ENCODE measurements at regions not wholly inside any gene's neighbourhood (a gene's known extent, or its start where the extent isn't known, plus 50 kb on each side); places are given as distances from the start of the nearest gene placed in this dataset.

GRCh38 chr2:164427111-164427510, 194.2 kb downstream of the GRB14 start:
- Histone ChIP-seq H3K9ac (no peak overlapping the region), H3F3A (ENCODE audit: low read depth) (peaks cover 11% of the 10 kb centered on the region), H3K4me2 (no peak overlapping the region), H3K79me2 (ENCODE audit: low read depth) (no peaks in the 10 kb centered on the region), H2AFZ (replicated peaks) (peak overlapping the region; percentile 35), H3K4me1 (peaks cover 51% of the 10 kb centered on the region), H3K36me3 (no peaks in the 10 kb centered on the region), H3K4me3 (no peak overlapping the region), H3K27me3 (no peaks in the 10 kb centered on the region), H3K27ac (no peak overlapping the region), H3K9me3 (ENCODE audit: low read depth) (no peaks in the 10 kb centered on the region), H4K20me1 (ENCODE audit: low read depth) (no peaks in the 10 kb centered on the region)
- peaks cover 29% of the 10 kb centered on the region for H3K4me1 Mint-ChIP-seq
- no peak overlapping the region for H3K27ac Mint-ChIP-seq
- no peaks in the 10 kb centered on the region for H3K9me3 Mint-ChIP-seq
- no peaks in the 10 kb centered on the region for H3K36me3 Mint-ChIP-seq
- no peak for TF ChIP-seq CTCF (IDR thresholded peaks at IDR 0.05)
- no peak for TF ChIP-seq EZH2 (IDR thresholded peaks at IDR 0.05)
- no peak for TF ChIP-seq EZH2phosphoT487 (IDR thresholded peaks at IDR 0.05)
- DNase-seq (ENCODE audit: low spot score): no peak
- no peak overlapping the region for H3K4me3 Mint-ChIP-seq
- no peaks in the 10 kb centered on the region for H3K27me3 Mint-ChIP-seq (ENCODE audit: insufficient read depth, low read depth)

GRCh38 chr2:164420787-164421186, 200.5 kb downstream of the GRB14 start:
- no peak overlapping the region for H3K4me2 ChIP-seq
- Mint-ChIP-seq H3K27me3 (ENCODE audit: insufficient read depth, low read depth) (peaks cover 3% of the 10 kb centered on the region), H3K4me3 (no peak overlapping the region), H3K9me3 (no peaks in the 10 kb centered on the region), H3K27ac (no peak overlapping the region), H3K36me3 (no peaks in the 10 kb centered on the region), H3K4me1 (peaks cover 11% of the 10 kb centered on the region)
- H3K27me3 ChIP-seq: no peaks in the 10 kb centered on the region
- H3K36me3 ChIP-seq: no peaks in the 10 kb centered on the region
- peaks cover 10% of the 10 kb centered on the region for H3F3A ChIP-seq (ENCODE audit: low read depth)
- no peak overlapping the region for H3K9ac ChIP-seq
- H3K79me2 ChIP-seq (ENCODE audit: low read depth): no peaks in the 10 kb centered on the region
- peaks cover 20% of the 10 kb centered on the region for H3K4me1 ChIP-seq
- H3K27ac ChIP-seq: no peak overlapping the region
- no peaks in the 10 kb centered on the region for H4K20me1 ChIP-seq (ENCODE audit: low read depth)
- H3K9me3 ChIP-seq (ENCODE audit: low read depth): no peaks in the 10 kb centered on the region
- no peak for TF ChIP-seq EZH2phosphoT487 (IDR thresholded peaks at IDR 0.05)
- TF ChIP-seq EZH2 (IDR thresholded peaks at IDR 0.05): no peak
- no peak for TF ChIP-seq CTCF (IDR thresholded peaks at IDR 0.05)
- H2AFZ ChIP-seq (replicated peaks): peak overlapping the region; percentile 18
- DNase-seq (ENCODE audit: low spot score): no peak
- no peak overlapping the region for H3K4me3 ChIP-seq

DNA sequence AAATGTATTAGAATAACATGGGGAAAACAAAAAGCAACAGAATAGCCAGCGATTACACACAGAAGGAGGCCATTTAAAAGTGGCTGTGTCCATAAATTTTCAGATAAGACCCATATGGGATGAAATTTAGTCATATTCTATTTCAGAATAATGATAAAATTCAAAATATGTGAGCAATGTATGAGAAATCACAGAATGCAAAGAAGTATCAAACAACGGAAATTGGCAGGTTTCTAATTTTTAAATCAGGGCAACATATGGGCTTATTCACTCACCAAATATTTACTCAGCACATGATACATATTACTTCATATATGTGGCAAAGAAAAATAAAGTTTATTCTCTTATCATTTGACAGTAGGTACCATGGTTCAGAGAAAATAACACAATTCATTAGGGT, 208.5 kb downstream of the GRB14 start:
- H3K4me3 Mint-ChIP-seq: no peak overlapping the region
- peaks cover 2% of the 10 kb centered on the region for H3K27me3 Mint-ChIP-seq (ENCODE audit: insufficient read depth, low read depth)
- Histone ChIP-seq H3K79me2 (ENCODE audit: low read depth) (no peaks in the 10 kb centered on the region), H4K20me1 (ENCODE audit: low read depth) (no peaks in the 10 kb centered on the region), H3K4me3 (no peak overlapping the region), H3F3A (ENCODE audit: low read depth) (no peaks in the 10 kb centered on the region), H3K9me3 (ENCODE audit: low read depth) (no peaks in the 10 kb centered on the region), H3K27ac (no peak overlapping the region), H3K4me1 (peaks cover 5% of the 10 kb centered on the region), H3K9ac (no peak overlapping the region), H2AFZ (replicated peaks) (no peak overlapping the region), H3K4me2 (no peak overlapping the region), H3K36me3 (no peaks in the 10 kb centered on the region), H3K27me3 (no peaks in the 10 kb centered on the region)
- DNase-seq (ENCODE audit: low spot score): no peak
- H3K4me1 Mint-ChIP-seq: no peaks in the 10 kb centered on the region
- TF ChIP-seq CTCF (IDR thresholded peaks at IDR 0.05): no peak
- TF ChIP-seq EZH2phosphoT487 (IDR thresholded peaks at IDR 0.05): no peak
- TF ChIP-seq EZH2 (IDR thresholded peaks at IDR 0.05): no peak
- H3K9me3 Mint-ChIP-seq: no peaks in the 10 kb centered on the region
- H3K36me3 Mint-ChIP-seq: no peaks in the 10 kb centered on the region
- no peak overlapping the region for H3K27ac Mint-ChIP-seq

Measured in neural progenitor cell (in vitro differentiated cells).